ENCODE measurements at regions not wholly inside any gene's neighbourhood (a gene's known extent, or its start where the extent isn't known, plus 50 kb on each side); places are given as distances from the start of the nearest gene placed in this dataset.

DNA sequence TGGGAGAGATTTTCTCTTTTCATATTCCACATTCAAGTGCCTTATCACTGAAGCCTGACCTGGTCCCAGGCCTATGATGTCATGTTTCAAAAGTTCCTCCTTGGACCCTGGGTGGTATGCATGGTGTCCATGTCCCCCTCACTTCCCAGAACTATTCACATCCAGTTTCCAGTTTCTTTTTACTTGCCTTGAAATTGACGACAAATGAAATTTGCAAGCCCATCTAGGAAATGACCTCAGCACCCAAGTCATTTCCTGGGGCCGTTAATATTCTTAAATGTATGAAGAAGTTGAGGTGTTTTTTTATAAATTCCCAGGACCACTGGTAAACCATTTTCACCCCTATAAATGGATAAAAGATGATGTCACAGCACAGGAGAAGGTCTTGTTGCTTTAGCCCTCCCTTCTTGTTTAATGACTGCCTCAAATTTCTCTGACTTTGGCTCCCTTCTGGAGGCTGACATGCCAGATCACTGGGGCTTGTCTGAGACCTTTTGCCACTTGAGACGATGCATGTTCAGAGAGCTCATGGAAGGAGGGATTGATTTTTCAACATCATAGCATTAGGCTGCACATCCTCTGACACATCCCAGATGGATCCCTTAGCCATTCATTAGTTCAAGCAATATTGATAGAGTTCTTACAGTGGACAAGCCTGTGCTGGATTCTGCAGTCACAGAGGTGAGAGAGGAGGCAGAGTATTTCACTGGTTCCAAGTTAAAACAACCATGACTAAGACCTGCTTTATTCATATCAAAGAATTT, 221.3 kb downstream of the PLPP3 start:
- DNase-seq (ENCODE audit: low spot score): no peak
- H3K79me2 ChIP-seq (ENCODE audit: insufficient read depth, low read depth, low read length): no peaks in the 10 kb centered on the region
- CTCF ChIA-PET (ENCODE audit: unreplicated experiment): no interaction called here
- no peaks in the 10 kb centered on the region for H3K4me1 ChIP-seq (ENCODE audit: insufficient read depth, low read length, poor library complexity, severe bottlenecking)
- no peak overlapping the region for H2AFZ ChIP-seq (ENCODE audit: low read length)
- no peak overlapping the region for H3K27ac ChIP-seq (ENCODE audit: low read depth, low read length, poor library complexity, severe bottlenecking)
- intact Hi-C loops (cut with micrococcal nuclease; ENCODE audit: unreplicated experiment): no loop called here
- no peaks in the 10 kb centered on the region for H3K9me3 ChIP-seq (ENCODE audit: low read length)
- H3K4me2 ChIP-seq (ENCODE audit: low read length): no peak overlapping the region
- TF ChIP-seq EZH2phosphoT487 (IDR thresholded peaks at IDR 0.05; ENCODE audit: borderline replicate concordance, low read depth, low read length): no peak
- TF ChIP-seq CTCF (conservative IDR thresholded peaks at IDR 0.05; ENCODE audit: low read length): no peak
- POLR2A ChIA-PET: interaction anchor here (0.6 kb wide), 1 partner anchor 13 kb away, joined by 3 read pairs; no protein-coding TSS in a partner anchor
- H3K4me3 ChIP-seq (ENCODE audit: low read depth, low read length, poor library complexity, severe bottlenecking): no peak overlapping the region
- no peaks in the 10 kb centered on the region for H3K9me2 ChIP-seq (ENCODE audit: insufficient read depth, low read length)
- no TSS peak for BruUV-seq (replicated peaks)
- H3K36me3 ChIP-seq (ENCODE audit: insufficient read depth, low read length): no peaks in the 10 kb centered on the region
- H4K20me1 ChIP-seq (ENCODE audit: insufficient read depth, low read length): no peaks in the 10 kb centered on the region

- no peak for TF ChIP-seq EZH2phosphoT487 (IDR thresholded peaks at IDR 0.05; ENCODE audit: borderline replicate concordance, low read depth, low read length)
- TF ChIP-seq CTCF (conservative IDR thresholded peaks at IDR 0.05; ENCODE audit: low read length): no peak
- intact Hi-C loops (cut with micrococcal nuclease; ENCODE audit: unreplicated experiment): no loop called here
- no peaks in the 10 kb centered on the region for H3K79me2 ChIP-seq (ENCODE audit: insufficient read depth, low read depth, low read length)
- no peak for DNase-seq (ENCODE audit: low spot score)
- H3K4me1 ChIP-seq (ENCODE audit: insufficient read depth, low read length, poor library complexity, severe bottlenecking): no peaks in the 10 kb centered on the region
- H4K20me1 ChIP-seq (ENCODE audit: insufficient read depth, low read length): no peaks in the 10 kb centered on the region
- no peak overlapping the region for H3K4me3 ChIP-seq (ENCODE audit: low read depth, low read length, poor library complexity, severe bottlenecking)
- BruUV-seq (replicated peaks): no TSS peak
- no peaks in the 10 kb centered on the region for H3K9me3 ChIP-seq (ENCODE audit: low read length)
- ChIA-PET CTCF (ENCODE audit: unreplicated experiment) (no interaction called here), POLR2A (interaction anchor here (0.6 kb wide), 1 partner anchor 164 kb away, joined by 5 read pairs; no protein-coding TSS in a partner anchor)
- H2AFZ ChIP-seq (ENCODE audit: low read length): no peak overlapping the region
- H3K9me2 ChIP-seq (ENCODE audit: insufficient read depth, low read length): no peaks in the 10 kb centered on the region
- H3K4me2 ChIP-seq (ENCODE audit: low read length): no peak overlapping the region
- no peaks in the 10 kb centered on the region for H3K36me3 ChIP-seq (ENCODE audit: insufficient read depth, low read length)
- H3K27ac ChIP-seq (ENCODE audit: low read depth, low read length, poor library complexity, severe bottlenecking): no peak overlapping the region
Measured at GRCh38 chr1:56356376-56356990, 222.9 kb downstream of the PLPP3 start.

DNA sequence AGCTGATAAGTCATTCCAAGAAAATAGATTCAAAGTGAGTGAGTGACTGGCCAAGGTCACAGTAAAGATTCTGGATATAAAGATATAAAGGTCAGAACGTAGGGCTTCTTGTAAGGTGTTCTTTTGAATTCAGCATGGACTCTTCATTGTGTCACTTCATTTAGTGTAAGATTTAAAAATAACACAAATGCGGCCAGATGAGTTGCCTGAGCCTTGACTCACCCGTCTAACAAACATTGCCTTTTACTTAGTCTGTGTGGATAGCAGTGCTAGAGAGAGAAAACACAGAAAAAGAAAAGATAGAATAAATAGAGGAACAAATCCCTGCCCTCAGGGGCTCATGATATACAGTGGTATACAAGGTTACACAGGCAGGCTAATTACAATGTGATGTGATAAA, 223.4 kb downstream of the PLPP3 start:
- Histone ChIP-seq H3K27ac (ENCODE audit: low read depth, low read length, poor library complexity, severe bottlenecking) (no peak overlapping the region), H3K4me3 (ENCODE audit: low read depth, low read length, poor library complexity, severe bottlenecking) (no peak overlapping the region), H3K4me1 (ENCODE audit: insufficient read depth, low read length, poor library complexity, severe bottlenecking) (no peaks in the 10 kb centered on the region), H3K9me3 (ENCODE audit: low read length) (no peaks in the 10 kb centered on the region), H3K36me3 (ENCODE audit: insufficient read depth, low read length) (no peaks in the 10 kb centered on the region), H4K20me1 (ENCODE audit: insufficient read depth, low read length) (no peaks in the 10 kb centered on the region), H2AFZ (ENCODE audit: low read length) (no peak overlapping the region), H3K4me2 (ENCODE audit: low read length) (no peak overlapping the region), H3K9me2 (ENCODE audit: insufficient read depth, low read length) (no peaks in the 10 kb centered on the region), H3K79me2 (ENCODE audit: insufficient read depth, low read depth, low read length) (no peaks in the 10 kb centered on the region)
- intact Hi-C loops (cut with micrococcal nuclease; ENCODE audit: unreplicated experiment): no loop called here
- DNase-seq (ENCODE audit: low spot score): no peak
- POLR2A ChIA-PET: interaction anchor here (0.6 kb wide), 2 partner anchors 165 to 749 kb away, joined by 3 to 5 read pairs; no protein-coding TSS in a partner anchor
- BruUV-seq (replicated peaks): no TSS peak
- CTCF ChIA-PET (ENCODE audit: unreplicated experiment): no interaction called here
- no peak for TF ChIP-seq CTCF (conservative IDR thresholded peaks at IDR 0.05; ENCODE audit: low read length)
- no peak for TF ChIP-seq EZH2phosphoT487 (IDR thresholded peaks at IDR 0.05; ENCODE audit: borderline replicate concordance, low read depth, low read length)
